Stimulated activated naive CD8-positive, alpha-beta T cell treated with anti-CD3 and anti-CD28 coated beads, Interleukin-15, Interleukin-2, amounts not matched to agents 100 ng/mL and 50 ng/mL, for 24 hours (primary cell): ENCODE measurements at regions not wholly inside any gene's neighbourhood (a gene's known extent, or its start where the extent isn't known, plus 50 kb on each side); places are given as distances from the start of the nearest gene placed in this dataset.

Experiments used
- H3K27ac Mint-ChIP-seq: one replicate; pipeline ENCODE4 v1.8.0; 2021; ENCODE audit warnings: mild to moderate bottlenecking, mixed read lengths
- H3K27me3 Mint-ChIP-seq: one replicate; pipeline ENCODE4 v1.8.0; 2021; ENCODE audit warnings: mixed read lengths
- H3K36me3 Mint-ChIP-seq: one replicate; pipeline ENCODE4 v1.8.0; 2021; ENCODE audit warnings: low read depth, mixed read lengths
- H3K4me1 Mint-ChIP-seq: one replicate; pipeline ENCODE4 v1.8.0; 2021; ENCODE audit warnings: low read depth, mixed read lengths
- H3K4me3 Mint-ChIP-seq: one replicate; pipeline ENCODE4 v1.8.0; 2021; ENCODE audit warnings: mild to moderate bottlenecking, mixed read lengths
- H3K9me3 Mint-ChIP-seq: one replicate; pipeline ENCODE4 v1.8.0; 2021; ENCODE audit warnings: mixed read lengths

GRCh38 chr9:118273048-118273447 lies 568.8 kb downstream of the TLR4 start:
- no peak overlapping the region for H3K27ac Mint-ChIP-seq
- H3K27me3 Mint-ChIP-seq, result no peaks in the 10 kb centered on the region
- no peaks in the 10 kb centered on the region for H3K9me3 Mint-ChIP-seq
- H3K36me3 Mint-ChIP-seq, result no peaks in the 10 kb centered on the region
- H3K4me3 Mint-ChIP-seq, result no peak overlapping the region
- H3K4me1 Mint-ChIP-seq, result no peaks in the 10 kb centered on the region

- no peak overlapping the region for H3K27ac Mint-ChIP-seq
- no peaks in the 10 kb centered on the region for H3K36me3 Mint-ChIP-seq
- H3K27me3 Mint-ChIP-seq, result no peaks in the 10 kb centered on the region
- H3K4me3 Mint-ChIP-seq, result no peak overlapping the region
- H3K4me1 Mint-ChIP-seq, result no peaks in the 10 kb centered on the region
- H3K9me3 Mint-ChIP-seq, result no peaks in the 10 kb centered on the region
These were observed 572.6 kb downstream of the TLR4 start for GRCh38 chr9:118276784-118277183.

GRCh38 chr9:118281772-118282171 lies 577.6 kb downstream of the TLR4 start:
- no peak overlapping the region for H3K4me3 Mint-ChIP-seq
- H3K36me3 Mint-ChIP-seq, result no peaks in the 10 kb centered on the region
- H3K4me1 Mint-ChIP-seq, result no peaks in the 10 kb centered on the region
- no peaks in the 10 kb centered on the region for H3K27me3 Mint-ChIP-seq
- no peaks in the 10 kb centered on the region for H3K9me3 Mint-ChIP-seq
- H3K27ac Mint-ChIP-seq, result no peak overlapping the region

- H3K4me1 Mint-ChIP-seq, result no peaks in the 10 kb centered on the region
- H3K36me3 Mint-ChIP-seq, result no peaks in the 10 kb centered on the region
- H3K4me3 Mint-ChIP-seq, result no peak overlapping the region
- no peaks in the 10 kb centered on the region for H3K27me3 Mint-ChIP-seq
- H3K27ac Mint-ChIP-seq, result no peak overlapping the region
- H3K9me3 Mint-ChIP-seq, result no peaks in the 10 kb centered on the region
These were observed 579.3 kb downstream of the TLR4 start for GRCh38 chr9:118283488-118283887.

GRCh38 chr9:118290116-118290515 lies 585.9 kb downstream of the TLR4 start:
- Mint-ChIP-seq H3K9me3 (peaks cover 3% of the 10 kb centered on the region), H3K36me3 (no peaks in the 10 kb centered on the region), H3K4me3 (no peak overlapping the region), H3K4me1 (no peaks in the 10 kb centered on the region), H3K27ac (no peak overlapping the region), H3K27me3 (peaks cover 5% of the 10 kb centered on the region)

- Mint-ChIP-seq H3K4me3 (no peak overlapping the region), H3K27ac (no peak overlapping the region), H3K27me3 (peaks cover 5% of the 10 kb centered on the region), H3K36me3 (no peaks in the 10 kb centered on the region), H3K9me3 (peaks cover 7% of the 10 kb centered on the region), H3K4me1 (no peaks in the 10 kb centered on the region)
These were observed 591.2 kb downstream of the TLR4 start for GRCh38 chr9:118295413-118295812.

- H3K27ac Mint-ChIP-seq, result no peak overlapping the region
- H3K27me3 Mint-ChIP-seq, result no peaks in the 10 kb centered on the region
- no peaks in the 10 kb centered on the region for H3K36me3 Mint-ChIP-seq
- no peaks in the 10 kb centered on the region for H3K4me1 Mint-ChIP-seq
- H3K9me3 Mint-ChIP-seq, result peaks cover 9% of the 10 kb centered on the region
- no peak overlapping the region for H3K4me3 Mint-ChIP-seq
These were observed 598.5 kb downstream of the TLR4 start for GRCh38 chr9:118302721-118303120.

- H3K4me3 Mint-ChIP-seq, result no peak overlapping the region
- no peak overlapping the region for H3K27ac Mint-ChIP-seq
These were observed 599.0 kb downstream of the TLR4 start for GRCh38 chr9:118303216-118303615.

GRCh38 chr9:118305331-118305730 lies 601.1 kb downstream of the TLR4 start:
- Mint-ChIP-seq H3K27ac (no peak overlapping the region), H3K4me1 (no peaks in the 10 kb centered on the region), H3K27me3 (no peaks in the 10 kb centered on the region), H3K36me3 (no peaks in the 10 kb centered on the region), H3K9me3 (peaks cover 9% of the 10 kb centered on the region), H3K4me3 (no peak overlapping the region)

More at GRCh38 chr9:118303216-118303615, 599.0 kb downstream of the TLR4 start:
- Mint-ChIP-seq H3K4me1 (no peaks in the 10 kb centered on the region), H3K36me3 (no peaks in the 10 kb centered on the region), H3K9me3 (peaks cover 9% of the 10 kb centered on the region), H3K27me3 (no peaks in the 10 kb centered on the region)

- Mint-ChIP-seq H3K27ac (no peak overlapping the region), H3K9me3 (peaks cover 9% of the 10 kb centered on the region), H3K27me3 (no peaks in the 10 kb centered on the region), H3K4me3 (no peak overlapping the region), H3K4me1 (no peaks in the 10 kb centered on the region), H3K36me3 (no peaks in the 10 kb centered on the region)
These were observed 602.6 kb downstream of the TLR4 start for GRCh38 chr9:118306801-118307200.

GRCh38 chr9:118313965-118314364 lies 609.8 kb downstream of the TLR4 start:
- Mint-ChIP-seq H3K36me3 (no peaks in the 10 kb centered on the region), H3K4me1 (no peaks in the 10 kb centered on the region), H3K9me3 (peaks cover 4% of the 10 kb centered on the region), H3K27ac (no peak overlapping the region), H3K27me3 (no peaks in the 10 kb centered on the region), H3K4me3 (no peak overlapping the region)

- H3K9me3 Mint-ChIP-seq, result peaks cover 4% of the 10 kb centered on the region
- no peak overlapping the region for H3K4me3 Mint-ChIP-seq
- H3K36me3 Mint-ChIP-seq, result no peaks in the 10 kb centered on the region
- H3K27me3 Mint-ChIP-seq, result no peaks in the 10 kb centered on the region
- no peak overlapping the region for H3K27ac Mint-ChIP-seq
- H3K4me1 Mint-ChIP-seq, result no peaks in the 10 kb centered on the region
These were observed 612.7 kb downstream of the TLR4 start for GRCh38 chr9:118316831-118317343.

- Mint-ChIP-seq H3K4me1 (no peaks in the 10 kb centered on the region), H3K36me3 (no peaks in the 10 kb centered on the region), H3K27ac (no peak overlapping the region), H3K27me3 (no peaks in the 10 kb centered on the region), H3K4me3 (no peak overlapping the region), H3K9me3 (peaks cover 4% of the 10 kb centered on the region)
These were observed 614.7 kb downstream of the TLR4 start for GRCh38 chr9:118318770-118319431.

GRCh38 chr9:118321788-118322187 lies 617.6 kb downstream of the TLR4 start:
- no peak overlapping the region for H3K27ac Mint-ChIP-seq
- H3K9me3 Mint-ChIP-seq, result peaks cover 8% of the 10 kb centered on the region
- H3K36me3 Mint-ChIP-seq, result no peaks in the 10 kb centered on the region
- H3K27me3 Mint-ChIP-seq, result no peaks in the 10 kb centered on the region
- H3K4me1 Mint-ChIP-seq, result no peaks in the 10 kb centered on the region
- H3K4me3 Mint-ChIP-seq, result no peak overlapping the region

- H3K27ac Mint-ChIP-seq, result no peak overlapping the region
- peaks cover 3% of the 10 kb centered on the region for H3K9me3 Mint-ChIP-seq
- H3K36me3 Mint-ChIP-seq, result no peaks in the 10 kb centered on the region
- no peaks in the 10 kb centered on the region for H3K4me1 Mint-ChIP-seq
- no peaks in the 10 kb centered on the region for H3K27me3 Mint-ChIP-seq
- no peak overlapping the region for H3K4me3 Mint-ChIP-seq
These were observed 620.5 kb downstream of the TLR4 start for GRCh38 chr9:118324706-118325105.

- H3K36me3 Mint-ChIP-seq, result no peaks in the 10 kb centered on the region
- H3K4me3 Mint-ChIP-seq, result no peak overlapping the region
- H3K27me3 Mint-ChIP-seq, result no peaks in the 10 kb centered on the region
- peaks cover 3% of the 10 kb centered on the region for H3K9me3 Mint-ChIP-seq
- no peak overlapping the region for H3K27ac Mint-ChIP-seq
- H3K4me1 Mint-ChIP-seq, result no peaks in the 10 kb centered on the region
These were observed 621.6 kb downstream of the TLR4 start for GRCh38 chr9:118325757-118326156.
